ENCODE measurements at regions not wholly inside any gene's neighbourhood (a gene's known extent, or its start where the extent isn't known, plus 50 kb on each side); places are given as distances from the start of the nearest gene placed in this dataset.
"Not testable (repeated sequence)": the region's sequence is repeated elsewhere in the genome, so short reads cannot be mapped to it uniquely, and the experiment has no call there.

DNA sequence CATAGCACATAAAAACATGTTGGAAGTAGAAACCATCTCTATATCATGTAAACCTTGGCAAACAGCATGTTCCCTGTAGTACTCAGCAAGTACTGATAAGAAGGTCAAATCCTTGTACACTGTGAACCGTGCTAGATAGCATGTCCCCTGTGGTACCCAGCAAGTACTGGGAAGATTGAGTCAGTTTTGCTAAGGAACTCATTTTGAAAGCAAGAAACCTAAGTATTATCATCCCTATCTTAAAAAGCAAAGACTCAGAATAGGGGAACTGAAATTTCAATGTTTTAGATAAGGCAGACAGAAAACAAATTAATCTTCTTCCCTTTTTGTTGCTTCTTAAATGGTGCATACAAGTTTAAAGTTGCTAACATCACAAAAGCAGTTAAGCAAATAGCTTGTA is 180.2 kb downstream of the RBM46 start:
- TF ChIP-seq Cebpa-rat (IDR thresholded peaks at IDR 0.05), result no peak
- H3K36me3 ChIP-seq, result no peaks in the 10 kb centered on the region
- H3K27me3 ChIP-seq, result no peaks in the 10 kb centered on the region
- peak overlapping the region in 2 of 11 experiments; percentile 55 to 68; a peak in 5 of 22 replicates for H3K4me2 ChIP-seq
- no peak overlapping the region for H3K9ac ChIP-seq
- H3K4me1 ChIP-seq, result peaks cover 0 to 28% (median 0%) of the 10 kb centered on the region in 10 experiments; a peak in 5 of 20 replicates
- no peak overlapping the region for H3K4me3 ChIP-seq
- no peaks in the 10 kb centered on the region for H4K20me1 ChIP-seq
- H3K9me3 ChIP-seq (replicated peaks in 1 of 11), result peaks cover 0 to 4% (median 0%) of the 10 kb centered on the region in 11 experiments; a peak in 2 of 22 replicates
- no peak overlapping the region for H3K27ac ChIP-seq

DNA sequence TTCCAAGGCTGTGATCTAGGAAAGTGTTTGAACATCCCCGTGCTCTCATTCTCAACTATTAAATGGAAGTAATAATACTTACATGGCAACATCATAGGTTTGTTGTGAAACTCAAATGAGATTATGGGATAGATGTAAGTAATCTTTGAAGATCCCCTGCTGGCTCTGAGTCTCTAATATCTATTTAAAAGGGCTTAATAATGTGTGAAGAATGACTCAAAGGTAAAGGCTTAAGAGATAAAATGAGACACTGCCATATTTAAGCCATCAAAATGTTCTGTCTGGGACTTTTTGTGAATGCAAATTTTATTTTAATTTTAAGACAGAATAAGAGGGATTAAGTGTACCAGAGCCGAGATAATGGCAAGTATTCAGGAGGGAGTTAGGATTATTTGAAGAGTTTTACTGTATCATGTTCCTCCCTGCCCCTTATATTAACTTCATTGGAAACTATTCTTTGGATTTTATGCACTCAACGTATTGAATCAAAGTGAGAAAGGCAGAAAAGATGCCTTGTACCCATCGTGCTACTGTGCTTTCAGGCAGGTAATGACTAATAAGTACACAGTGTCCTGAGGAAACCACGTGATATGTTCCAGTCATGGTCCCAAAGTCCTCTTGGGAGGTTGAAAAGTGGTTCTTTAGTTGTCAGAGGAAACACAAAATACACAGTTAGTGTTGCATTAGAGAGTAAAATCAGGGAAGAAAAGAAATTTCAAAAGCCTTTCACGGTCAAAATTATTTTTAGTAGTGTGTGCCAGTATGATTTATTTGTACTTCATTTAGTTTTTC is 192.4 kb downstream of the RBM46 start:
- no peaks in the 10 kb centered on the region for H3K36me3 ChIP-seq
- H4K20me1 ChIP-seq, result no peaks in the 10 kb centered on the region
- H3K4me3 ChIP-seq, result no peak overlapping the region
- H3K9ac ChIP-seq, result no peak overlapping the region
- H3K27ac ChIP-seq, result no peak overlapping the region
- no peaks in the 10 kb centered on the region for H3K27me3 ChIP-seq
- no peak overlapping the region for H3K4me2 ChIP-seq
- no peaks in the 10 kb centered on the region for H3K4me1 ChIP-seq
- no peaks in the 10 kb centered on the region for H3K9me3 ChIP-seq (replicated peaks in 1 of 11)
- no peak for TF ChIP-seq Cebpa-rat (IDR thresholded peaks at IDR 0.05)

DNA sequence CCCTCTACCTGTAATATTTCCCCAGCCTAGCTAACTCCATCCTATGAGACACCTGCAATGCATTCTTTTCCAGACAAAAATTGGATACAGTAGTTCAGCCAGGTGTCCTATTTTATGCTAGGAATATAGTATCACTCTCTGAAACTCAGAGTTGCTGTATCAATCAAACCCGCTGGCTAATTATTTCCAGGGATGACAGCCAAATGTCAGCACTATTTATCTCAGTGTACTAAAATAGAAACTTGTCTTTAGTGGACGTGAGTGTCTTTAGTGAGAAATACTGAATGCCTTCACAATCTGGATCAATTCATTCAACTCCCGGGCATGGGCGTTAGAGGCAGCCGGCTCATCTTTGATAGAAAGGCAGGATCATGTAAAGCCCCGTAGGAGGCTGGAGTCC is 196.2 kb downstream of the RBM46 start:
- H4K20me1 ChIP-seq, result no peaks in the 10 kb centered on the region
- H3K36me3 ChIP-seq, result no peaks in the 10 kb centered on the region
- no peak overlapping the region for H3K9ac ChIP-seq
- no peak for TF ChIP-seq Cebpa-rat (IDR thresholded peaks at IDR 0.05)
- H3K27me3 ChIP-seq, result no peaks in the 10 kb centered on the region
- H3K4me2 ChIP-seq, result no peak overlapping the region
- H3K4me3 ChIP-seq, result no peak overlapping the region
- no peaks in the 10 kb centered on the region for H3K4me1 ChIP-seq
- no peaks in the 10 kb centered on the region for H3K9me3 ChIP-seq (replicated peaks in 1 of 11)
- H3K27ac ChIP-seq, result no peak overlapping the region

DNA sequence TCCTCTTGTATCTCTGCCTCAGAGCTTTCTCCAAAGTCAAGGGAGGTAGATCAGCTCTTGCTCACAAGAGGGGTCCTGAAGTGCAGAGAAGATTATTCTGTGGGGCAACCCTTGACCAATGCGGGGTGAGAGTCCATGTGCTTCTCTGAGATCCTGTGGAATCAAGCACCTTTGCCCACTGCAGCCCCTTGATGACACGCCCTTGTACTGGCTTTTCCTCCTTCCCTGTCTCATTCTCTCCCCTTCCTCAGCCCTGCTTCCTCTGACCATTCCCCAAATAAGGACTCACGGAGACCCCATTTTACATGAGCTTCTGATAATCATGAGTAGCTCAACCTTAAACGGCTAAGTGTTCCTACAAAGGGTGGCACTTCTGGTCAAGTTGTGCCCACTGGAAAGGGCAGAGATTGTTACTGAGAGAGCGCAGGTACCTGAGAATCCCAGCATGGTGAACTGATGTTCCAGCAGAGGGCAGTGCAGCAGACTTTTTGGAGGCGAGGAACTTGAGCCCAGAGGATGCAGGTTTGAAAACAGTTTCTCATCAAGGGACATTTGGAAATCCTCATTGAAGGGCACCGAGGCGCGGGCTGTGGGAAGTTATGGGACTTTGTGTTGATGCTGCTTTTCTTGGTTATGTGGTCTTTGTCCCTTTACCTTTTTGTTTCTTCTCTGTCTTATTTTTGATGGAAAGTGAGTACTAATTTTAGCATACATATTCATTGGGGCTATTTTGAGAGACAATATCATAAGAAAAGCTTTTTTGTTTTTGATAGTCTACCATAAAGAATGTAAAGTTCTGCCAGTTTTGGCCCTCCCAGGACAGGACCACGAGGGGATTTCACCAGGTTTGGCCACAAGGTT is 201.3 kb downstream of the RBM46 start:
- Histone ChIP-seq H3K36me3 (no peaks in the 10 kb centered on the region), H3K9me3 (replicated peaks in 1 of 11) (no peaks in the 10 kb centered on the region), H3K27ac (no peak overlapping the region), H3K4me3 (no peak overlapping the region), H3K4me2 (no peak overlapping the region), H3K4me1 (no peaks in the 10 kb centered on the region), H4K20me1 (no peaks in the 10 kb centered on the region), H3K9ac (no peak overlapping the region), H3K27me3 (no peaks in the 10 kb centered on the region)
- TF ChIP-seq Cebpa-rat (IDR thresholded peaks at IDR 0.05), result no peak

DNA sequence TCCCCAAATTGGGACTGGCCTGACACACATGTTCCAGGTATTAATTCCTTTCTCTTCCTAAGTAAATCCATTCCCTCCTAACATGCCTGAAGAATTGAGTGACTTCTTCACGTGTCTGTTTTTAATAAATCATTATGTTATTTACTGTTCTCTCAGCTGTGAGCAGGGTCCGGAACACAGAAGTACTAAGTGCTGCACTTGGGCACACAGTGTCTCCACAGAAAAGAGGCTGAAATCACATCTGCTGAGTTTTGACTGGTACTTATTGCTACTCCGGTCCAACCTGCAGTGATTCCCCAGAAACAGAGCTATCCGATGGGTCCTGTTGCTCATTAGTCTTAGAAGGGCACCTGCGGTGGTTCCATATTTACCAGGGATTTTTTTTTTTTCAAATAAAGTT is 202.6 kb downstream of the RBM46 start:
- Histone ChIP-seq H3K4me3 (no peak overlapping the region), H3K4me2 (no peak overlapping the region), H3K9ac (no peak overlapping the region), H4K20me1 (no peaks in the 10 kb centered on the region), H3K9me3 (replicated peaks in 1 of 11) (no peaks in the 10 kb centered on the region), H3K27me3 (no peaks in the 10 kb centered on the region), H3K27ac (no peak overlapping the region), H3K4me1 (no peaks in the 10 kb centered on the region), H3K36me3 (no peaks in the 10 kb centered on the region)
- no peak for TF ChIP-seq Cebpa-rat (IDR thresholded peaks at IDR 0.05)

DNA sequence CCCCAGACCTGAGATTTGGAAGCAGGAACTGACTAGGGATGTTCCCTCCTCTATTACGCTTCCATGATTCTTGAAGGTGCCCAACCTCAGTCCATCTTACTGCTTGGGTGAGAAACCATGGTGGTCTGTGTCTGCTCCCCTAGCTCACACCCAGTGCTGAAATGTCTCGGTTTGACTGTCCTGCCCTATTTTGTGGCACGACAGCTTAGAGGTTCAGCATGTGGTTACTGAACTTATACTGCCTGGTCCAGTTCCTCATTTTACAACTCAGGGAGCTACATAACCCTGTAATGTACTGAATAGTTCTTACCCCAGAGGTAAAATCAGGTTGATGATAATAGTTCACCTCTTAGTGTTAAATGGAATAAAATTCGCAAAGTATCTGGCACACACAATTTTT is 203.1 kb downstream of the RBM46 start:
- no peaks in the 10 kb centered on the region for H3K9me3 ChIP-seq (replicated peaks in 1 of 11)
- no peak overlapping the region for H3K9ac ChIP-seq
- H3K4me2 ChIP-seq, result no peak overlapping the region
- no peak overlapping the region for H3K4me3 ChIP-seq
- no peaks in the 10 kb centered on the region for H3K36me3 ChIP-seq
- no peak overlapping the region for H3K27ac ChIP-seq
- no peak for TF ChIP-seq Cebpa-rat (IDR thresholded peaks at IDR 0.05)
- H4K20me1 ChIP-seq, result no peaks in the 10 kb centered on the region
- no peaks in the 10 kb centered on the region for H3K27me3 ChIP-seq
- H3K4me1 ChIP-seq, result no peaks in the 10 kb centered on the region

DNA sequence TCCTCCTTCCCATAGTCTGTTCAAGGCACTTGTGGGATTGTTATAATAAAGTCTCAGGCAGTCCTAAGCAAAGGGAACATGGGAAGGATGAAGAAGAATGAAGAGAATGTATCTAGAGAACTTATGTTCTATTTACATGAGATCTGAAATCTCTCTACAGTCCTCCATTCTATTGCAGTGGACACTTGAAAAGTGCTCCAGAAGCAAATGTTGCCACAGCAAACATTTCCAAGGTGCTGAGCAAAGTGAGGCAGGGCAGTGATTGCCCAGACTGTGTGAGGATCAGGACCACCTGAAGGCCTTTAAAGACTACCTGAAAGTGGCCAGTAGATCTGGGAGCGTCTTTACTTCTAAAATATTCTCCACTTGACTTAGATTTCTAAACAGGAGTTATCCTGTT is 203.5 kb downstream of the RBM46 start:
- no peaks in the 10 kb centered on the region for H4K20me1 ChIP-seq
- H3K9ac ChIP-seq, result no peak overlapping the region
- H3K27me3 ChIP-seq, result no peaks in the 10 kb centered on the region
- H3K4me1 ChIP-seq, result no peaks in the 10 kb centered on the region
- H3K36me3 ChIP-seq, result no peaks in the 10 kb centered on the region
- no peaks in the 10 kb centered on the region for H3K9me3 ChIP-seq (replicated peaks in 1 of 11)
- TF ChIP-seq Cebpa-rat (IDR thresholded peaks at IDR 0.05), result no peak
- no peak overlapping the region for H3K4me3 ChIP-seq
- no peak overlapping the region for H3K4me2 ChIP-seq
- H3K27ac ChIP-seq, result no peak overlapping the region

DNA sequence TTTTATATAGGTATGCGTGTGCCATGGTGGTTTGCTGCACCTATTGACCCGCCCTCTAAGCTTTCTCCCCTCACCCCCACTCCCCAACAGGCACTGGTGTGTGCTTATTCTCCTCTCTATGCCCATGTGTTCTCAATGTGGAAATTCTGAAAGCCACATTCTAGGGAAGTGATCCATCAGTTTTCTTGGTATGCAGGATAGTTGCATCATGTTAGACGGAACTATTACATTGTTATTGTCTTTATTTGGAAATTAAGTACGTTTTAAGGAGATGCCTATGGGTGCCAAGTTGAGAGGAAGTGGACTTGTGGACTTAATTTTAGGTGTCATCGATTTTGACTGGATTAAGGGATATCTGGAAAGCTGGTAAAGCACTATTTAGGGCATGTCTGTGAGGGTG is 204.6 kb downstream of the RBM46 start:
- H3K4me2 ChIP-seq, result no peak overlapping the region
- no peak overlapping the region for H3K27ac ChIP-seq
- no peaks in the 10 kb centered on the region for H3K27me3 ChIP-seq
- H3K9me3 ChIP-seq (replicated peaks in 1 of 11), result no peaks in the 10 kb centered on the region
- no peaks in the 10 kb centered on the region for H3K36me3 ChIP-seq
- TF ChIP-seq Cebpa-rat (IDR thresholded peaks at IDR 0.05), result no peak
- no peak overlapping the region for H3K9ac ChIP-seq
- H3K4me3 ChIP-seq, result no peak overlapping the region
- no peaks in the 10 kb centered on the region for H4K20me1 ChIP-seq
- H3K4me1 ChIP-seq, result no peaks in the 10 kb centered on the region

DNA sequence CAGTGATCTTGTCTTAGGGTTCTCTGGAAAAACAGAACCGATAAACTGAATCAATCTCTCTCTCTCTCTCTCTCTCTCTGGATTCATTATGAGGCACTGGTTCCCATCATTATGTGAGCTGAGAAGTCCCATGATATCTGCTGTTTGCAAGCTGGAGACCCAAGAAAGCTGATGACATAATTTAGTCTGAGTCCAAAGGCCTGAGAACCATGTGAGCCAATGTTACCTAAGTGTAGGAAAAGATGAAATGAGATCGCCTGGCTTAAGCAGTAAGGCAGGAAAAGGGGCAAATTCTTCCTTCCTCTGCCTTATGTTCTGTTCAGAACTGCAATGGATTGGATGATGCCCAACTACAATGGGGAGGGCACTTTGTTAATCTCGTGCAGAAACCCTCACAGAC is 207.4 kb downstream of the RBM46 start:
- Histone ChIP-seq H3K4me3 (no peak overlapping the region), H3K9ac (no peak overlapping the region), H3K9me3 (replicated peaks in 1 of 11) (no peaks in the 10 kb centered on the region), H4K20me1 (no peaks in the 10 kb centered on the region), H3K27me3 (no peaks in the 10 kb centered on the region), H3K27ac (no peak overlapping the region), H3K36me3 (no peaks in the 10 kb centered on the region), H3K4me1 (no peaks in the 10 kb centered on the region), H3K4me2 (no peak overlapping the region)
- no peak for TF ChIP-seq Cebpa-rat (IDR thresholded peaks at IDR 0.05)

DNA sequence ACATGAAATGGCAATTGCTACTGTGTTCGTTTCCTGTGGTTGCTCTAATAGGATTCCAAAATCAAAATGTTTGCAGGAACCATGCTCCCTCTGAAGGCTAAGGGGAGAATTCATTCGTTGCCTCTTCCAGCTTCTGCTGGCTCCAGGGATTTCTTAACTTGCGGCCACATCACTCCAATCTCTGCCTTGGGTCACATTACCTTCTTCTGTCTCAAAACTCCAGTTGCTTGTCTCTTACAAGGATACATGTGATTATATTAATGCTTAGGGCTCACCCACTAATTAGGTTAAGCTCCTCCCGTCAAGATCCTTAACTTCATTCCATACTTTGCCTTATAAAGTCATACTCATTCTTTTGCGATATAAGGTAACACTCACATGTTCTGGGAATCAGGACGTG is 208.4 kb downstream of the RBM46 start:
- Histone ChIP-seq H3K4me3 (no peak overlapping the region), H3K27me3 (no peaks in the 10 kb centered on the region), H3K36me3 (no peaks in the 10 kb centered on the region), H3K4me2 (no peak overlapping the region), H3K9ac (no peak overlapping the region), H3K27ac (no peak overlapping the region), H3K4me1 (no peaks in the 10 kb centered on the region), H3K9me3 (replicated peaks in 1 of 11) (no peaks in the 10 kb centered on the region), H4K20me1 (no peaks in the 10 kb centered on the region)
- no peak for TF ChIP-seq Cebpa-rat (IDR thresholded peaks at IDR 0.05)

DNA sequence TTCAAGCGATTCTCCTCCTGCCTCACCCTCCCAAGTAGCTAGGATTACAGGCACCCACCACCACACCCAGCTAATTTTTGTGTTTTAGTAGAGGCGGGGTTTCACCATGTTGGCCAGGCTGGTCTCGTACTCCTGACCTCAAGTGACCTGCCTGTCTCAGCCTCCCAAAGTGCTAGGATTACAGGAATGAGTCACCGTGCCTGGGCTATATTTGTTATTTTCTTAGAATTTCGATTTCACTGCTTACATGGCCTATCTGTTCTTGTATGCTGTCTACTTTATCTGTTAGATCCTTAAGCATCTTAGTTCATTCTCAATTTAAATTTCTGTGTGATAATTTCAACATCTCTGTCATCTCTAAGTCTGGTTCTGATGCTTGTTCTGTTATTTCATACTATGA is 210.6 kb upstream of the NPY2R start:
- H3K27me3 ChIP-seq; H4K20me1 ChIP-seq; H3K9ac ChIP-seq; H3K27ac ChIP-seq; H3K4me1 ChIP-seq; H3K4me2 ChIP-seq; H3K36me3 ChIP-seq; H3K9me3 ChIP-seq (replicated peaks in 1 of 11); H3K4me3 ChIP-seq: not testable (repeated sequence)
